ENCODE measurements at regions not wholly inside any gene's neighbourhood (a gene's known extent, or its start where the extent isn't known, plus 50 kb on each side); places are given as distances from the start of the nearest gene placed in this dataset.

GRCh38 chr11:80720295-80720694 lies 1279.5 kb upstream of the TENM4 start:
- ChIA-PET CTCF (no interaction called here), POLR2A (no interaction called here)
- Histone ChIP-seq H3K27ac (ENCODE audit: low read length) (no peak overlapping the region), H3K4me3 (ENCODE audit: low read depth in 2 of 2, low read length in 2 of 2) (no peak overlapping the region), H3K9me3 (ENCODE audit: control insufficient read depth, insufficient read depth, low read depth, low read length) (0 out of 2 replicates have a peak, but pooled peaks cover 3% of the 10 kb centered on the region), H3K27me3 (ENCODE audit: control insufficient read depth, insufficient read depth, low read length) (no peaks in the 10 kb centered on the region), H3K36me3 (ENCODE audit: control insufficient read depth, insufficient read depth, low read length) (no peaks in the 10 kb centered on the region), H3K4me1 (ENCODE audit: control insufficient read depth, insufficient read depth, low read length) (no peaks in the 10 kb centered on the region; the same call in 1 of the 2 replicates)
- ATAC-seq (no peak), DNase-seq (ENCODE audit: low read depth, low spot score) (no peak)
- intact Hi-C loops (cut with micrococcal nuclease; ENCODE audit: unreplicated experiment), result no loop called here
- in situ Hi-C loops (cut with HindIII; ENCODE audit: low pct_unique_long_range_greater_than_20kb, low sequenced_read_pairs), result no loop called here
- no TSS peak for BruUV-seq (replicated peaks)
- TF ChIP-seq REST (IDR thresholded peaks at IDR 0.05; ENCODE audit: insufficient read depth in 1 of 2, low read depth in 2 of 2, low read length in 1 of 2) (no peak), CTCF (IDR thresholded peaks at IDR 0.05) (no peak), POLR2AphosphoS5 (IDR thresholded peaks at IDR 0.05; ENCODE audit: low read depth, low read length) (no peak), SIN3A (IDR thresholded peaks at IDR 0.05; ENCODE audit: borderline replicate concordance, insufficient read depth, low read depth, low read length) (no peak), TCF7L2 (IDR thresholded peaks at IDR 0.05; ENCODE audit: low read depth, low read length) (no peak)

- DNase-seq (ENCODE audit: low read depth, low spot score) (no peak), ATAC-seq (no peak)
- in situ Hi-C loops (cut with HindIII; ENCODE audit: low pct_unique_long_range_greater_than_20kb, low sequenced_read_pairs), result no loop called here
- TF ChIP-seq REST (IDR thresholded peaks at IDR 0.05; ENCODE audit: insufficient read depth in 1 of 2, low read depth in 2 of 2, low read length in 1 of 2), result no peak
- no peak for TF ChIP-seq POLR2AphosphoS5 (IDR thresholded peaks at IDR 0.05; ENCODE audit: low read depth, low read length)
- no peak for TF ChIP-seq SIN3A (IDR thresholded peaks at IDR 0.05; ENCODE audit: borderline replicate concordance, insufficient read depth, low read depth, low read length)
- no peak for TF ChIP-seq CTCF (IDR thresholded peaks at IDR 0.05)
- TF ChIP-seq TCF7L2 (IDR thresholded peaks at IDR 0.05; ENCODE audit: low read depth, low read length), result no peak
- H3K9me3 ChIP-seq (ENCODE audit: control insufficient read depth, insufficient read depth, low read depth, low read length), result 0 out of 2 replicates have a peak, but pooled peaks cover 3% of the 10 kb centered on the region
- H3K4me3 ChIP-seq (ENCODE audit: low read depth in 2 of 2, low read length in 2 of 2), result no peak overlapping the region
- H3K36me3 ChIP-seq (ENCODE audit: control insufficient read depth, insufficient read depth, low read length), result no peaks in the 10 kb centered on the region
- POLR2A ChIA-PET, result no interaction called here
- intact Hi-C loops (cut with micrococcal nuclease; ENCODE audit: unreplicated experiment), result no loop called here
- no peak overlapping the region for H3K27ac ChIP-seq (ENCODE audit: low read length)
- no TSS peak for BruUV-seq (replicated peaks)
- H3K4me1 ChIP-seq (ENCODE audit: control insufficient read depth, insufficient read depth, low read length), result no peaks in the 10 kb centered on the region; the same call in 1 of the 2 replicates
- H3K27me3 ChIP-seq (ENCODE audit: control insufficient read depth, insufficient read depth, low read length), result no peaks in the 10 kb centered on the region
- CTCF ChIA-PET, result no interaction called here
Observed at GRCh38 chr11:80719292-80719646, 1278.4 kb upstream of the TENM4 start.

All from Panc1 (cell line).